ENCODE measurements at regions not wholly inside any gene's neighbourhood (a gene's known extent, or its start where the extent isn't known, plus 50 kb on each side); places are given as distances from the start of the nearest gene placed in this dataset.

GRCh38 chr1:67941155-67941554 is 107.9 kb upstream of the GNG12 start:
- Histone ChIP-seq H3K4me1 (ENCODE audit: control insufficient read depth in 1 of 2, insufficient read depth in 2 of 2, low read length in 2 of 2) (no peaks in the 10 kb centered on the region), H3K36me3 (ENCODE audit: control insufficient read depth in 1 of 2, insufficient read depth in 2 of 2, low read length in 1 of 2) (no peaks in the 10 kb centered on the region), H3K27me3 (ENCODE audit: control insufficient read depth in 1 of 2, insufficient read depth in 2 of 2, low read length in 1 of 2) (no peaks in the 10 kb centered on the region), H3K27ac (ENCODE audit: low read depth in 1 of 2, low read length in 2 of 2) (no peak overlapping the region), H3K4me3 (ENCODE audit: low read length in 2 of 2) (no peak overlapping the region), H3K9me3 (ENCODE audit: control insufficient read depth, low read length) (no peaks in the 10 kb centered on the region)
- ATAC-seq (ENCODE audit: low FRiP score) (no peak), DNase-seq (no peak)
- intact Hi-C loops (cut with DNase I): no loop called here
- WGBS, 2 donors: 96 to 98% methylated on average over 4 of the region's 4 CpGs

GRCh38 chr1:67939942-67940341 is 106.7 kb upstream of the GNG12 start:
- DNase-seq (no peak), ATAC-seq (ENCODE audit: low FRiP score) (no peak)
- H3K27me3 ChIP-seq (ENCODE audit: control insufficient read depth in 1 of 2, insufficient read depth in 2 of 2, low read length in 1 of 2): no peaks in the 10 kb centered on the region
- 19 to 30% methylated on average over 2 of the region's 2 CpGs for WGBS, 2 donors
- H3K9me3 ChIP-seq (ENCODE audit: control insufficient read depth, low read length): no peaks in the 10 kb centered on the region
- H3K4me3 ChIP-seq (ENCODE audit: low read length in 2 of 2): no peak overlapping the region
- no peaks in the 10 kb centered on the region for H3K36me3 ChIP-seq (ENCODE audit: control insufficient read depth in 1 of 2, insufficient read depth in 2 of 2, low read length in 1 of 2)
- intact Hi-C loops (cut with DNase I): no loop called here
- no peak overlapping the region for H3K27ac ChIP-seq (ENCODE audit: low read depth in 1 of 2, low read length in 2 of 2)
- H3K4me1 ChIP-seq (ENCODE audit: control insufficient read depth in 1 of 2, insufficient read depth in 2 of 2, low read length in 2 of 2): no peaks in the 10 kb centered on the region

GRCh38 chr1:67939186-67939743 is 106.0 kb upstream of the GNG12 start:
- Histone ChIP-seq H3K4me1 (ENCODE audit: control insufficient read depth in 1 of 2, insufficient read depth in 2 of 2, low read length in 2 of 2) (no peaks in the 10 kb centered on the region), H3K9me3 (ENCODE audit: control insufficient read depth, low read length) (no peaks in the 10 kb centered on the region), H3K27me3 (ENCODE audit: control insufficient read depth in 1 of 2, insufficient read depth in 2 of 2, low read length in 1 of 2) (no peaks in the 10 kb centered on the region), H3K4me3 (ENCODE audit: low read length in 2 of 2) (no peak overlapping the region), H3K27ac (ENCODE audit: low read depth in 1 of 2, low read length in 2 of 2) (no peak overlapping the region), H3K36me3 (ENCODE audit: control insufficient read depth in 1 of 2, insufficient read depth in 2 of 2, low read length in 1 of 2) (no peaks in the 10 kb centered on the region)
- intact Hi-C loops (cut with DNase I): no loop called here
- ATAC-seq (ENCODE audit: low FRiP score): no peak
- WGBS, 2 donors: 32 to 34% methylated on average over 5 of the region's 5 CpGs
- DNase-seq: no peak

GRCh38 chr1:67937651-67938050 is 104.4 kb upstream of the GNG12 start:
- no peaks in the 10 kb centered on the region for H3K27me3 ChIP-seq (ENCODE audit: control insufficient read depth in 1 of 2, insufficient read depth in 2 of 2, low read length in 1 of 2)
- no peak for ATAC-seq (ENCODE audit: low FRiP score)
- H3K27ac ChIP-seq (ENCODE audit: low read depth in 1 of 2, low read length in 2 of 2): no peak overlapping the region
- no peak for DNase-seq
- 32 to 35% methylated on average over 9 of the region's 9 CpGs for WGBS, 2 donors
- no peaks in the 10 kb centered on the region for H3K9me3 ChIP-seq (ENCODE audit: control insufficient read depth, low read length)
- H3K36me3 ChIP-seq (ENCODE audit: control insufficient read depth in 1 of 2, insufficient read depth in 2 of 2, low read length in 1 of 2): no peaks in the 10 kb centered on the region
- intact Hi-C loops (cut with DNase I): no loop called here
- no peaks in the 10 kb centered on the region for H3K4me1 ChIP-seq (ENCODE audit: control insufficient read depth in 1 of 2, insufficient read depth in 2 of 2, low read length in 2 of 2)
- H3K4me3 ChIP-seq (ENCODE audit: low read length in 2 of 2): no peak overlapping the region

- Histone ChIP-seq H3K36me3 (ENCODE audit: control insufficient read depth in 1 of 2, insufficient read depth in 2 of 2, low read length in 1 of 2) (no peaks in the 10 kb centered on the region), H3K27ac (ENCODE audit: low read depth in 1 of 2, low read length in 2 of 2) (no peak overlapping the region), H3K9me3 (ENCODE audit: control insufficient read depth, low read length) (no peaks in the 10 kb centered on the region), H3K4me3 (ENCODE audit: low read length in 2 of 2) (no peak overlapping the region), H3K4me1 (ENCODE audit: control insufficient read depth in 1 of 2, insufficient read depth in 2 of 2, low read length in 2 of 2) (no peaks in the 10 kb centered on the region), H3K27me3 (ENCODE audit: control insufficient read depth in 1 of 2, insufficient read depth in 2 of 2, low read length in 1 of 2) (no peaks in the 10 kb centered on the region)
- intact Hi-C loops (cut with DNase I): no loop called here
- DNase-seq (no peak), ATAC-seq (ENCODE audit: low FRiP score) (no peak)
- WGBS, 2 donors: 87 to 91% methylated on average over 3 of the region's 3 CpGs
Measured at GRCh38 chr1:67937010-67937409, 103.7 kb upstream of the GNG12 start.

- ATAC-seq (ENCODE audit: low FRiP score) (no peak), DNase-seq (no peak)
- 86 to 88% methylated on average over 1 of the region's 1 CpG for WGBS, 2 donors
- H3K27ac ChIP-seq (ENCODE audit: low read depth in 1 of 2, low read length in 2 of 2): no peak overlapping the region
- H3K4me3 ChIP-seq (ENCODE audit: low read length in 2 of 2): no peak overlapping the region
- intact Hi-C loops (cut with DNase I): no loop called here
- H3K9me3 ChIP-seq (ENCODE audit: control insufficient read depth, low read length): no peaks in the 10 kb centered on the region
- no peaks in the 10 kb centered on the region for H3K27me3 ChIP-seq (ENCODE audit: control insufficient read depth in 1 of 2, insufficient read depth in 2 of 2, low read length in 1 of 2)
- no peaks in the 10 kb centered on the region for H3K4me1 ChIP-seq (ENCODE audit: control insufficient read depth in 1 of 2, insufficient read depth in 2 of 2, low read length in 2 of 2)
- no peaks in the 10 kb centered on the region for H3K36me3 ChIP-seq (ENCODE audit: control insufficient read depth in 1 of 2, insufficient read depth in 2 of 2, low read length in 1 of 2)
Measured at GRCh38 chr1:67935560-67935959, 102.3 kb upstream of the GNG12 start.

GRCh38 chr1:67931198-67931597 is 97.9 kb upstream of the GNG12 start:
- no peaks in the 10 kb centered on the region for H3K4me1 ChIP-seq (ENCODE audit: control insufficient read depth in 1 of 2, insufficient read depth in 2 of 2, low read length in 2 of 2)
- no peaks in the 10 kb centered on the region for H3K27me3 ChIP-seq (ENCODE audit: control insufficient read depth in 1 of 2, insufficient read depth in 2 of 2, low read length in 1 of 2)
- no peaks in the 10 kb centered on the region for H3K36me3 ChIP-seq (ENCODE audit: control insufficient read depth in 1 of 2, insufficient read depth in 2 of 2, low read length in 1 of 2)
- no peak overlapping the region for H3K27ac ChIP-seq (ENCODE audit: low read depth in 1 of 2, low read length in 2 of 2)
- H3K9me3 ChIP-seq (ENCODE audit: control insufficient read depth, low read length): no peaks in the 10 kb centered on the region
- ATAC-seq (ENCODE audit: low FRiP score): no peak
- intact Hi-C loops (cut with DNase I): no loop called here
- no peak for DNase-seq
- 90 to 91% methylated on average over 3 of the region's 3 CpGs for WGBS, 2 donors
- no peak overlapping the region for H3K4me3 ChIP-seq (ENCODE audit: low read length in 2 of 2)

GRCh38 chr1:67923074-67923473 is 89.8 kb upstream of the GNG12 start:
- no peaks in the 10 kb centered on the region for H3K9me3 ChIP-seq (ENCODE audit: control insufficient read depth, low read length)
- H3K4me1 ChIP-seq (ENCODE audit: control insufficient read depth in 1 of 2, insufficient read depth in 2 of 2, low read length in 2 of 2): no peaks in the 10 kb centered on the region
- intact Hi-C loops (cut with DNase I): no loop called here
- 65 to 69% methylated on average over 1 of the region's 1 CpG for WGBS, 2 donors
- H3K4me3 ChIP-seq (ENCODE audit: low read length in 2 of 2): no peak overlapping the region
- no peaks in the 10 kb centered on the region for H3K27me3 ChIP-seq (ENCODE audit: control insufficient read depth in 1 of 2, insufficient read depth in 2 of 2, low read length in 1 of 2)
- ATAC-seq (ENCODE audit: low FRiP score): no peak
- no peaks in the 10 kb centered on the region for H3K36me3 ChIP-seq (ENCODE audit: control insufficient read depth in 1 of 2, insufficient read depth in 2 of 2, low read length in 1 of 2)
- H3K27ac ChIP-seq (ENCODE audit: low read depth in 1 of 2, low read length in 2 of 2): no peak overlapping the region
- DNase-seq: no peak

- 97% methylated on average over 4 of the region's 4 CpGs for WGBS, 2 donors
- intact Hi-C loops (cut with DNase I): no loop called here
- DNase-seq: no peak
- no peaks in the 10 kb centered on the region for H3K9me3 ChIP-seq (ENCODE audit: control insufficient read depth, low read length)
- H3K27me3 ChIP-seq (ENCODE audit: control insufficient read depth in 1 of 2, insufficient read depth in 2 of 2, low read length in 1 of 2): no peaks in the 10 kb centered on the region
- no peaks in the 10 kb centered on the region for H3K4me1 ChIP-seq (ENCODE audit: control insufficient read depth in 1 of 2, insufficient read depth in 2 of 2, low read length in 2 of 2)
- H3K36me3 ChIP-seq (ENCODE audit: control insufficient read depth in 1 of 2, insufficient read depth in 2 of 2, low read length in 1 of 2): no peaks in the 10 kb centered on the region
- no peak overlapping the region for H3K4me3 ChIP-seq (ENCODE audit: low read length in 2 of 2)
- ATAC-seq (ENCODE audit: low FRiP score): no peak
- H3K27ac ChIP-seq (ENCODE audit: low read depth in 1 of 2, low read length in 2 of 2): no peak overlapping the region
Measured at GRCh38 chr1:67921725-67922489, 88.6 kb upstream of the GNG12 start.
